ENCODE measurements at regions not wholly inside any gene's neighbourhood (a gene's known extent, or its start where the extent isn't known, plus 50 kb on each side); places are given as distances from the start of the nearest gene placed in this dataset.
"Not testable (repeated sequence)": the region's sequence is repeated elsewhere in the genome, so short reads cannot be mapped to it uniquely, and the experiment has no call there.

DNA sequence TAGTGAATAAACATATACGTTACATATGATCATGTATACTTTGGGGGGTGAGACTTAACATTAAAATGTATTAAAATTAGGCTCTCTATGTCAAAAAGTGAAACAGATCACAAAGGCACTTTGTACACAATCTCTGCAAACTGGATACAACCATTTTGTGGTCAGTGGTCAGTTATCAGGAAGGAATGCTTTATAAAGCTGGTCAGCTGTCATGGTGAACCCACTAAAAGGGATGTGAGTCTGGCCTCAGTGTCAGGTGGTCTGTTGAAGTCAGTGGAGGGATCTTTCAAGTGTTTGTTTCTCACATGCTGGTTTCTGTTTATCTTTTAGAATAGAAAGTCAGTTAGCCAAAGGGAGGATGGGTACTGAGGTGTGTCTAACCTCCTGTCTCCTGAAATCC lies 875.5 kb upstream of the INTU start:
- ATAC-seq (no peak), DNase-seq (ENCODE audit: low spot score in 2 of 2) (no peak)
- Mint-ChIP-seq H3K36me3 (no peaks in the 10 kb centered on the region), H3K9me3 (peaks cover 4 to 5% of the 10 kb centered on the region in 2 donors), H3K27ac (no peak overlapping the region)

GRCh38 chr4:126758493-126758892 lies 874.3 kb upstream of the INTU start:
- ATAC-seq, result no peak
- H3K9me3 Mint-ChIP-seq, result peaks cover 10 to 12% of the 10 kb centered on the region in 2 donors
- no peaks in the 10 kb centered on the region for H3K36me3 Mint-ChIP-seq
- DNase-seq (ENCODE audit: low spot score in 2 of 2), result no peak
- no peak overlapping the region for H3K27ac Mint-ChIP-seq

DNA sequence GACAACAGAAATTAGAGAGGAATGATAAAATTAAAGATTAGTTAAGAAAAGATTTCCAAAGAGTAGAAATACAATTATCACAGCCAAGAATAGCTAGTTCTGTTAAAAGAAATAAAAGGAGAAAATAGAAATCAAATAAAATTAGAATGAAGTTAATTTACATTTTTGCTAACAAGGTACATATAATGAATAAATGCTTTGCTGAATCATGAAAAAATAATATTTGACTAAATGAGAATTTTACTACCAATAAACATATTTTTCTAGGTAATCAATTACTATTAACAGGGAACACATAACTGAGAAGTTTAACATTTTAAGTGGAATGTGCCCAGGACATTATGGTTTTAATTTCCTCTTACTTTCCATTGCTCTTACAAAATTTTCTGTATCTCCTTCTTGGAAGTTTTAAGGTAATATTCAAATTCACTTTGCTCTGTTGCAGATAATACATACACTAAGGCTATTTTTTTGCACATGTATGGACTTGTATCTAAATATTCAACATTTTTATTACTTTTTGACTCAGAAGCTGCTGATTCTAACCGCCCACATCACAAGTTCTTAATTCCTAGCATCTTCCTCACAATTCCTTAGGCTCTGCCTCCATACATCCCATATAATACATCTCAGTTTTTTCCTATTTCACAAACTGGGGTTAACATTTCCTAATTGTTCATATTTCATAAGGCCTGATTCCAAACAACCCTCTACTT lies 870.7 kb upstream of the INTU start:
- DNase-seq (ENCODE audit: low spot score in 2 of 2), result no peak
- H3K27ac Mint-ChIP-seq, result no peak overlapping the region
- ATAC-seq, result no peak
- H3K9me3 Mint-ChIP-seq, result peaks cover 12 to 19% of the 10 kb centered on the region in 2 donors
- H3K36me3 Mint-ChIP-seq, result no peaks in the 10 kb centered on the region

- H3K27ac Mint-ChIP-seq, result no peak overlapping the region
- H3K36me3 Mint-ChIP-seq, result no peaks in the 10 kb centered on the region
- no peak for DNase-seq (ENCODE audit: low spot score in 2 of 2)
- peaks cover 12 to 19% of the 10 kb centered on the region in 2 donors for H3K9me3 Mint-ChIP-seq
- ATAC-seq, result no peak
Measured at GRCh38 chr4:126762663-126763247, 870.0 kb upstream of the INTU start.

- H3K36me3 Mint-ChIP-seq, result no peaks in the 10 kb centered on the region
- no peak for DNase-seq (ENCODE audit: low spot score in 2 of 2)
- peaks cover 7 to 19% of the 10 kb centered on the region in 2 donors for H3K9me3 Mint-ChIP-seq
- no peak for ATAC-seq
- no peak overlapping the region for H3K27ac Mint-ChIP-seq
Measured at GRCh38 chr4:126766241-126766640, 866.5 kb upstream of the INTU start.

GRCh38 chr4:126768338-126768737 lies 864.4 kb upstream of the INTU start:
- no peaks in the 10 kb centered on the region for H3K36me3 Mint-ChIP-seq
- no peak for ATAC-seq
- H3K9me3 Mint-ChIP-seq, result peaks cover 3 to 8% of the 10 kb centered on the region in 2 donors
- no peak overlapping the region for H3K27ac Mint-ChIP-seq
- DNase-seq (ENCODE audit: low spot score in 2 of 2), result no peak

GRCh38 chr4:126770811-126771553 lies 861.8 kb upstream of the INTU start:
- not testable (repeated sequence) for H3K27ac Mint-ChIP-seq; H3K36me3 Mint-ChIP-seq; H3K9me3 Mint-ChIP-seq; ATAC-seq; DNase-seq (ENCODE audit: low spot score in 2 of 2)

DNA sequence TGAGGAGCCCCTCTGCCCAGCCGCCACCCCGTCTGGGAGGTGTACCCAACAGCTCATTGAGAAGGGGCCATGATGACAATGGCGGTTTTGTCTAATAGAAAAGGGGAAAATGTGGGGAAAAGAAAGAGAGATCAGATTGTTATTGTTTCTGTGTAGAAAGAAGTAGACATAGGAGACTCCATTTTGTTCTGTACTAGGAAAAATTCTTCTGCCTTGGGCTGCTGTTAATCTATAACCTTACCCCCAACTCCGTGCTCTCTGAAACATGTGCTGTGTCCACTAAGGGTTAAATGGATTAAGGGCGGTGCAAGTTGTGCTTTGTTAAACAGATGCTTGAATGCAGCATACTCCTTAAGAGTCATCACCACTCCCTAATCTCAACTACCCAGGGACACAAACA lies 861.1 kb upstream of the INTU start:
- DNase-seq (ENCODE audit: low spot score in 2 of 2); H3K27ac Mint-ChIP-seq; H3K9me3 Mint-ChIP-seq; H3K36me3 Mint-ChIP-seq; ATAC-seq: not testable (repeated sequence)

DNA sequence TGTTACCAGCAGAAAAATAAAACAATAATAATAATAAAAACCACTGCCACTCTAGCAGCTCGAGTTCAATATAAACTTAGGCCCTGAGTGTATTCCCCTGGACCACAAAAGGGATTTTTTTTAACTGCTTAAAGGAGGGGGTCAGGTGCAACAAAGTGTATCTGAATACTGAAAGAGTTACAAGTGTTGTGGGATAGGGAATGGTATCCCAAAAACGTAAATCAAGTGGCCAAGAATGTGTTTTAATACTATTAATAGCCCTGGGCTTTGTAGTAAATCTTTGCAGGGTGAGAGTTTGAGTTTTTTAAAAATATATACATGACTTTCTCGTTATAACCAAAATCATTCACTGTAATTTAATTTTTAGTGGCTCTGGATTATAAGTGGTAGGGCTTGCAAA lies 860.1 kb upstream of the INTU start:
- ATAC-seq (no peak), DNase-seq (ENCODE audit: low spot score in 2 of 2) (no peak)
- Mint-ChIP-seq H3K36me3 (no peaks in the 10 kb centered on the region), H3K9me3 (peaks cover 0 to 7% of the 10 kb centered on the region in 2 donors), H3K27ac (no peak overlapping the region)

GRCh38 chr4:126775485-126776106 lies 857.2 kb upstream of the INTU start:
- DNase-seq (ENCODE audit: low spot score in 2 of 2) (no peak), ATAC-seq (no peak)
- Mint-ChIP-seq H3K9me3 (peaks cover 0 to 20% of the 10 kb centered on the region in 2 donors), H3K27ac (no peak overlapping the region), H3K36me3 (no peaks in the 10 kb centered on the region)

DNA sequence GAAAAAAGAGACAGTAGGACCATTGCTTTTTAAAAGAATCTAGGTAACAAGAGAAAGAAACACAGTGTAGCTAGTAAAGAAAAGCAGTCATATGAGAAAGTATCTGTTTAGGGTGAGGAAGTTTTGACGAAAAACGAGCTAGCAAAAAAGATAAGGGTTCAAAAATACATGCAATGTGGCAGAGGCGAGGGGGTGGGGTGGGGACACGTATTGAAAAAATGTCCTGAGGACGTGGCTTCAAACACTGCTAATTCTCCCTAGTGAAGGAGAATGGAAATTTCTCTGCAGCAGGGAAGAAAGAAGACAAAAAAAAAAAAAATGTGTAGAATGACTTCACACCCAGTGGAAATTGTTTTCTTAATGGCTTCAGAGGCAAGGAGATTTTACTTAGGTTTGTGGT lies 856.4 kb upstream of the INTU start:
- no peaks in the 10 kb centered on the region for H3K36me3 Mint-ChIP-seq
- DNase-seq (ENCODE audit: low spot score in 2 of 2) (no peak), ATAC-seq (no peak)
- no peak overlapping the region for H3K27ac Mint-ChIP-seq
- H3K9me3 Mint-ChIP-seq, result peaks cover 0 to 20% of the 10 kb centered on the region in 2 donors

- H3K9me3 Mint-ChIP-seq, result peaks cover 0 to 20% of the 10 kb centered on the region in 2 donors
- no peak overlapping the region for H3K27ac Mint-ChIP-seq
- no peaks in the 10 kb centered on the region for H3K36me3 Mint-ChIP-seq
- ATAC-seq (no peak), DNase-seq (ENCODE audit: low spot score in 2 of 2) (no peak)
Measured at GRCh38 chr4:126777649-126778048, 855.1 kb upstream of the INTU start.

DNA sequence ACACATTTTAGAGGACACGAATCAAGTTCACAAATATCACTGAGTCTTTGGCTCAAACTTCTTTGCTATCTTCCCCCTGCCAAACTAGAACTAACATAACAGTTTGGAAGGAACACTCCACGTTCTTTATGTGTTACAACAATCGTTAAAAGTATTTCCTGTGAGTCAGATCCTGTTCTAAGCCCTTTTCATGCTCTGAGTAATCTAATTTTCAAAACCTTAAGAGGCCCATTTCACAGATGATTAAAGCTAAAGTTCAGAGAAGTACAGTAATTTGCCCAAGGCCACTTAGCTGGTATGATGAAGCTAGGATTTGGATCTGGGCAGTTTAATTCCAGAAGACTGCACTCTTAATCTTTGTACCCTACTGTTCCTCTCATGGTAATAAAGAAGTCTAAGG lies 854.4 kb upstream of the INTU start:
- peaks cover 0 to 20% of the 10 kb centered on the region in 2 donors for H3K9me3 Mint-ChIP-seq
- DNase-seq (ENCODE audit: low spot score in 2 of 2) (no peak), ATAC-seq (no peak)
- no peak overlapping the region for H3K27ac Mint-ChIP-seq
- no peaks in the 10 kb centered on the region for H3K36me3 Mint-ChIP-seq

DNA sequence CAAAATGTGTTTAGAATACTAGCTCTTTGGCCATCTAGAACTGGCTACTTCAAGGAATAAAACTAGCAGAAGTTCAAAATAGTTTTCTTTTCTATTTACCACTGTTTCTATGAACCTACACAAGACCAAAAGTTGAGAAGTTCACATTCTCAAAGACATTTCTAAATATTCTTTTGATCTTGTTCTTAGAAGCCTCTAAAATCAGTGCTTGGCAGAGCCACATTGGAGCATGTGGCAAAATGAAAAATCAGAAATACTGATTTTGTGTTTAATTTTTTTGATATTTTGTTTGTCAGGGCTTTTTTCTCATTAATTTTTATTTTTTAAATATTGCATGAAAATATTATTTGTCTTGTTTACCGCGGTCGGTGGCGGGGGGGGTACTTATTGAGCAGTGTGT lies 853.8 kb upstream of the INTU start:
- H3K9me3 Mint-ChIP-seq, result peaks cover 0 to 20% of the 10 kb centered on the region in 2 donors

DNA sequence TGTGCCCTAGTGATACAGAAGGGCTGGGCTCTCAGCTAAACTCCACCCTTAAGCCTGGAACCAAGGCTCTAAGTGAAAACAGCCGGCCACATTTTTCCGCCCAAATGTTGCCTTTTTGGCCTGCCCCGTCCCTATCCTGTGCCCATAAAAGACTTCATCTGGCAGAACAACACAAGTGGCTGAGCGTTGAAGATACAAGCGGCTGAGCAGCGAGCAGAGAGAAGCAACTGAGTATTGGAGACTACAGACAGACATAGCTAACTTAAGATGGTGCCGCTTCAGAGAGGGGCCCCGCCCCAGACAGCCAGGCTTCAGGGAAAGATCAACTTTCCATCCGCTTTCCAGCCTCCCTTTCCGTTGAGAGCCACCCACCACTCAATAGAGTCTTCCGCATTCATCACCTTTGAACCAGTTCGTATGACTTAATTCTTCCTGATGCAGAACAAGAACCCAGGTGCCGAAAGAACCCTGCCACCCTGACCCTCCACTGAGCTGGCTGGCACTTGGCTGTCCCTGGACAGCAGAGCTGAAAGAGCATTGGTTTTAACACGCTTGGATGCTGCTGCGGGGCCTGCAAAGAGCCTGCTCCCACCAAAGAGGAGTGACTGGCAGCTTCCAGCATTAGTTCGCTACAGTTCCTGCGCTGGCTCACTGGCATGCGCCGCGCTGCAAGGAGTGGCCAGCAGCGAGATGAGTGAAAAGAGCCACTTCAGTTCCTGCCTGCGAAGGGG lies 853.2 kb upstream of the INTU start:
- no peaks in the 10 kb centered on the region for H3K36me3 Mint-ChIP-seq
- H3K9me3 Mint-ChIP-seq, result peaks cover 0 to 20% of the 10 kb centered on the region in 2 donors
- H3K27ac Mint-ChIP-seq, result no peak overlapping the region
- DNase-seq (ENCODE audit: low spot score in 2 of 2) (no peak), ATAC-seq (no peak)

More for the DNA sequence above, 853.8 kb upstream of the INTU start:
- no peak for ATAC-seq
- H3K27ac Mint-ChIP-seq, result no peak overlapping the region
- no peak for DNase-seq (ENCODE audit: low spot score in 2 of 2)
- no peaks in the 10 kb centered on the region for H3K36me3 Mint-ChIP-seq

GRCh38 chr4:126783191-126783590 lies 849.6 kb upstream of the INTU start:
- DNase-seq (ENCODE audit: low spot score in 2 of 2), result no peak
- Mint-ChIP-seq H3K27ac (no peak overlapping the region), H3K9me3 (peaks cover 7 to 12% of the 10 kb centered on the region in 2 donors), H3K36me3 (no peaks in the 10 kb centered on the region)
- ATAC-seq, result no peak

Data from activated naive CD4-positive, alpha-beta T cell treated with anti-CD3 and anti-CD28 coated beads, Interleukin-2, amount 50 U/mL, for 72 hours (primary cell).